ENCODE measurements at regions not wholly inside any gene's neighbourhood (a gene's known extent, or its start where the extent isn't known, plus 50 kb on each side); places are given as distances from the start of the nearest gene placed in this dataset.
"Not testable (repeated sequence)": the region's sequence is repeated elsewhere in the genome, so short reads cannot be mapped to it uniquely, and the experiment has no call there.

DNA sequence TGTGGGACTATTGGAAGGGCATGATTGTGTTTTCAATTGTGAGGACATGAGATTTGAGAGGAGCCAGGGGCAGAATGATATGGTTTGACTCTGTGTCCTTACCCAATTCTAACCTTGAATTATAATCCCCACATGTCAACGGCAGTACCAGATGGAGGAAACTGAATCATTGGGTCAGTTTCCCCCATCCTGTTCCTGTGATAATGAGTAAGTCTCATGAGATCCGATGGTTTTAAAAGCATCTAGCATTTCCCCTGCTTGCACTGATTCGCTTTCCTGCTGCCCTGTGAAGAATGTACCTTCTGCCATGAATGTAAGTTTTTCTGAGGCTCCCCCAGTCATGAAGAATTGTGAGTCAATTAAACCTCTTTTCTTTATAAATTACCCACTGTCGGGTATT is 1367.1 kb downstream of the XPNPEP1 start:
- Histone ChIP-seq H3K27ac (ENCODE audit: low read depth, low read length, severe bottlenecking) (no peak overlapping the region), H3K4me3 (ENCODE audit: extremely low read depth, insufficient read depth, low read length, poor library complexity, severe bottlenecking) (no peak overlapping the region), H3K9me3 (ENCODE audit: control insufficient read depth, low read length) (no peaks in the 10 kb centered on the region), H3K4me1 (ENCODE audit: control insufficient read depth, insufficient read depth, low read length, poor library complexity, severe bottlenecking) (no peaks in the 10 kb centered on the region), H3K36me3 (ENCODE audit: control insufficient read depth, insufficient read depth, low read length) (no peaks in the 10 kb centered on the region)
- 87 to 100% methylated on average over 1 to 3 of the region's 4 CpGs for WGBS, 2 experiments (ENCODE audit: insufficient coverage in 2 of 2)

DNA sequence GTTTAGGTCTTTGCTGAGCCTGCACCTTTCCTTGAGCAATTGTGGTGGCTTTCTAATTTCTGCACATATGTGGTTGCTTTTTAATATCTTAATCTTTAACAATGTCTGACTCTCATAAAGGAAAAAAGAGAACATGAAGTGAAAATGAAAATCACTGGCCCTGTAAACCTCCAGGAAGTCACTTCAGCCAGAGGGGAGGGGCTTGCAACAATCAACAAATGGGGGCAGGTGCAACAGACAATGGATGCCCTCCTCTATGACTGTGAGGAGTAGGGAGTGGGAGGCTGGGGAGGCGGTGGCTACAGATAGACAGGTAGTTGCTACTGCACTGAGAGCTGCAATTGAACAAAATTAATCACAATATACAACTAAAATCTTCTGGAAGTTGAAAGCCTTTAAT is 1377.4 kb downstream of the XPNPEP1 start:
- H3K4me3 ChIP-seq (ENCODE audit: extremely low read depth, insufficient read depth, low read length, poor library complexity, severe bottlenecking) = no peak overlapping the region
- H3K4me1 ChIP-seq (ENCODE audit: control insufficient read depth, insufficient read depth, low read length, poor library complexity, severe bottlenecking) = no peaks in the 10 kb centered on the region
- no peaks in the 10 kb centered on the region for H3K9me3 ChIP-seq (ENCODE audit: control insufficient read depth, low read length)
- no peaks in the 10 kb centered on the region for H3K36me3 ChIP-seq (ENCODE audit: control insufficient read depth, insufficient read depth, low read length)
- no CpG with 5 or more reads among the region's 1 CpG for WGBS, 2 experiments (ENCODE audit: insufficient coverage in 2 of 2)
- no peak overlapping the region for H3K27ac ChIP-seq (ENCODE audit: low read depth, low read length, severe bottlenecking)

DNA sequence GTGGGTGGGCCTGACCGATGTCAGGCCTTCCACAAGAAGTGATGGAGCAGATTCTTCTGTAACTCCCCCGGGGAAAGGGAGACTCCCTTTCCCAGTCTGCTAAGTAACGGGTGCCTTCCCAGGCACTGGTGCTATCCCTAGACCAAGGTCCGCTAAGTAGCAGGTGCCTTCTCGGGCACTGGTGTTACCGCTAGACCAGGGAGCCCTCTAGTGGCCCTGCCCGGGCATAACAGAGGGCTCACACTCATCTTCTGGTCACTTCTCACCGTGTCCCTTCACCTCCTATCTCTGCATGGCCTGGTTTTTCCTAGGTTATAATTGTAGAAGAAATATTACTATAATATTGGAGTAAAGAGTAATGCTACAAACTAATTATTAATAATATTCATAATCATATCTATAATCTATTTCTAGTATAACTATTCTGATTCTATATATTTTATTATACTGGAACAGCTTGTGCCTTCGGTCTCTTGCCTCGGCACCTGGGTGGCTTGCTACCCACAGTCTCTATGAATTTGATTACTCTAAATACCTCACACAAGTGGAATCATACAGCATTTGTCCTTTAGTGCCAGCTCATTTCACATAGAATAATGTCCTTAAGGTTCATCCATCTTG is 1378.7 kb downstream of the XPNPEP1 start:
- 28 to 34% methylated on average over 6 to 7 of the region's 10 CpGs for WGBS, 2 experiments (ENCODE audit: insufficient coverage in 2 of 2)
- H3K9me3 ChIP-seq (ENCODE audit: control insufficient read depth, low read length) = no peaks in the 10 kb centered on the region
- no peak overlapping the region for H3K4me3 ChIP-seq (ENCODE audit: extremely low read depth, insufficient read depth, low read length, poor library complexity, severe bottlenecking)
- no peaks in the 10 kb centered on the region for H3K4me1 ChIP-seq (ENCODE audit: control insufficient read depth, insufficient read depth, low read length, poor library complexity, severe bottlenecking)
- H3K36me3 ChIP-seq (ENCODE audit: control insufficient read depth, insufficient read depth, low read length) = no peaks in the 10 kb centered on the region
- no peak overlapping the region for H3K27ac ChIP-seq (ENCODE audit: low read depth, low read length, severe bottlenecking)

DNA sequence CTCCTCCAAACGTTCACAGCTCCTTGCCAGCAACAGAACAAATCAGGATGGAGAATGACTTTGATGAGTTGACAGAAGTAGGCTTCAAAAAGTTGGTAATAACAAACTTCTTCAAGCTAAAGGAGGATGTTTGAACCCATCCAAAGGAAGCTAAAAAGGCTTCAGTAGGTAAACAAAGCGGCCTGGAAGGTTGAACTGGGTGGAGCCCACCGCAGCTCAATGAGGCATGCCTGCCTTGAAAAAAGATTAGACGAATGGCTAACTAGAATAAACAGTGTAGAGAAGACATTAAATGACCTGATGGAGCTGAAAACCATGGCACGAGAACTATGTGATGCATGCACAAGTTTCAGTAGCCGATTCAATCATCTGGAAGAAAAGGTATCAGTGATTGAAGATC is 1369.0 kb upstream of the SORCS1 start:
- not testable (repeated sequence) for H3K4me3 ChIP-seq (ENCODE audit: extremely low read depth, insufficient read depth, low read length, poor library complexity, severe bottlenecking); H3K4me1 ChIP-seq (ENCODE audit: control insufficient read depth, insufficient read depth, low read length, poor library complexity, severe bottlenecking); H3K36me3 ChIP-seq (ENCODE audit: control insufficient read depth, insufficient read depth, low read length); H3K27ac ChIP-seq (ENCODE audit: low read depth, low read length, severe bottlenecking); H3K9me3 ChIP-seq (ENCODE audit: control insufficient read depth, low read length)
- WGBS, 2 experiments (ENCODE audit: insufficient coverage in 2 of 2) = 79 to 93% methylated on average over 5 of the region's 6 CpGs

DNA sequence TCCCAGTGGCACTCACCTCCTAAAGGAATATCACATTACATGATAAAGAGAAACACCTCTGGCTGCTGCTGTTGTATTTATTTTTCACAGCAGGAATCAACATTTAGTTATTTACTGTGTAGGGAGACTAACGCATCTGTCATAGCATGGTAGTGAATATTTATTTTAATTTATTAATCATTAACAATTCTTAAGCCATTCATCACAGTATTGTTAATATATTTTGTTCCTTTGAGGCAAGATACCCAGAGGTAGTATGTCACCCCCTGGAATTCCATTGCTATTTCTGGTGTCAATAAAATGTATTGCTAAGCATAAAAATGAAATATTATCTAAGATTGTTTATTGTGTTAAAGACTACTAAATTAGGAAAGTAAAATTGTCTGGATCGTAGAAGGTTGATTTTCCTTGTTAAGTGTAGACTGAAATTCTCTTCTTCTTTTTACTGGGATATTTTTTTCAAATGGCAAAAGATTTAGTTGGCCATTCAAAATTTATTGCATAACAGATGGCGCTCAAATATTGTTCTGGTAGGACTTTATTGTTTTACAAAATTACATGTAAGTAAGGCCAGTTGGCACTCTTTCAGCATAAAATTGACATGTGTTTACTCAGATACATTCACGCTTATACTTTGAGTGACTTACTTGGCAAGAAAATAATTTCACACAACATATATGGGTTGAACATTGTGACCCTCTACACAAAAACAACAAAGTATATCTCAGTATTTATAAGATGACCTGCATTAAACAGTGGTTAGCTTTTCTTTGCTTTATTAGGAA is 1358.7 kb upstream of the SORCS1 start:
- no peak overlapping the region for H3K4me3 ChIP-seq (ENCODE audit: extremely low read depth, insufficient read depth, low read length, poor library complexity, severe bottlenecking)
- H3K9me3 ChIP-seq (ENCODE audit: control insufficient read depth, low read length) = peaks cover 4% of the 10 kb centered on the region
- no peaks in the 10 kb centered on the region for H3K4me1 ChIP-seq (ENCODE audit: control insufficient read depth, insufficient read depth, low read length, poor library complexity, severe bottlenecking)
- 83% methylated on average over 1 of the region's 4 CpGs; no CpG with 5 or more reads in 1 of the 2 experiments for WGBS, 2 experiments (ENCODE audit: insufficient coverage in 2 of 2)
- no peak overlapping the region for H3K27ac ChIP-seq (ENCODE audit: low read depth, low read length, severe bottlenecking)
- no peaks in the 10 kb centered on the region for H3K36me3 ChIP-seq (ENCODE audit: control insufficient read depth, insufficient read depth, low read length)

DNA sequence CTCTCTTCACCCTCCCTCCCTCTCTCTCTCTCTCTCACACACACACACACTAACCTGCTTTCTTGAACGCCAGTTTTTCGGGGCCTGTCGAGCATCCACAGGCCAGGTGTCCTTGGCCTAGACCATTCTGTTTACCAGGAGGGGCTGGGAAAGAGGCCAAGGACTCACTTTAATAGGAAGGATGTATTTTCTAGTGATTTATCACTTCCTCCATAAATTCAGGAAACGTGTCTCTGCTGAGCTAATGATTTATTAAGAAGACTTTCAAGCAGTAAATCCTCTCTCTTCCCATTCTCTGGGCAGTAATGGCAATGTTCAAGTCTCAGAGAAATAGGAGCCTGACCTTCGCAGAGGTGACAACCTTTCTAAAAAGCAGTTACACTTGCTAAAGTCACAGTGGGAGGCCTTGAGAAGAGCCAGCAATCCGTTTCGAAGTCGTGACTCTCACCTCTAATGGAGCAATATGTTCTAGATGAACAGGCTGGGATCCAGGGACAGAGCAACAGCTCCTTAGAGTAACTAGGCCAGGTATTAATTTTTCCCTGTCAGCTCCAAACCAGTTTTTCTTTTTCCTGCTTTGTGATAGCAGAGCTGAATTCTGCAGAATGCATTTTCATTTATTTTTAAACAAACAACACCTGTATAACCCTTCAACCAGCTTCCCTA is 1357.5 kb upstream of the SORCS1 start:
- Histone ChIP-seq H3K36me3 (ENCODE audit: control insufficient read depth, insufficient read depth, low read length) (no peaks in the 10 kb centered on the region), H3K4me1 (ENCODE audit: control insufficient read depth, insufficient read depth, low read length, poor library complexity, severe bottlenecking) (no peaks in the 10 kb centered on the region), H3K27ac (ENCODE audit: low read depth, low read length, severe bottlenecking) (no peak overlapping the region), H3K9me3 (ENCODE audit: control insufficient read depth, low read length) (peaks cover 4% of the 10 kb centered on the region), H3K4me3 (ENCODE audit: extremely low read depth, insufficient read depth, low read length, poor library complexity, severe bottlenecking) (no peak overlapping the region)
- WGBS, 2 experiments (ENCODE audit: insufficient coverage in 2 of 2) = 37 to 73% methylated on average over 3 to 4 of the region's 8 CpGs

DNA sequence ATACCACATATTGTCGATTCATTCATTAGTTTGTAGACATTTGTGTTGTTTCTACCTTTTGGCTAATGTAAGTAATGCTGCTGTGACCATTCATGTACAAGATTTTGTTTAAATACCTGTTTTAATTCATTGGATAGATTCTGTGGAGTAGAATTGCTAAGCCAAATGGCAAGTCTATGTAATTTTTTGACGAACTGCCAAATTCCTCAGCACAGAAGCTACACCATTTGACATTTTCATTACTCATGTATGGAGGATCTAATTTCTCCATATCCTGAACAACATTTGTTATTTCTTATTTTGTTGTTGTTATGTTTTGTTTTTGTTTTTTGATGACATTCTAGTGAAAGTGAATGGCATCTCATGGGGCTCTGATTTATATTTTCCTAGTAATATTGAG is 1351.3 kb upstream of the SORCS1 start:
- Histone ChIP-seq H3K27ac (ENCODE audit: low read depth, low read length, severe bottlenecking) (no peak overlapping the region), H3K9me3 (ENCODE audit: control insufficient read depth, low read length) (peaks cover 4% of the 10 kb centered on the region), H3K36me3 (ENCODE audit: control insufficient read depth, insufficient read depth, low read length) (no peaks in the 10 kb centered on the region), H3K4me3 (ENCODE audit: extremely low read depth, insufficient read depth, low read length, poor library complexity, severe bottlenecking) (no peak overlapping the region), H3K4me1 (ENCODE audit: control insufficient read depth, insufficient read depth, low read length, poor library complexity, severe bottlenecking) (no peaks in the 10 kb centered on the region)
- WGBS, 2 experiments (ENCODE audit: insufficient coverage in 2 of 2) = 100% methylated on average over 1 of the region's 2 CpGs; no CpG with 5 or more reads in 1 of the 2 experiments

DNA sequence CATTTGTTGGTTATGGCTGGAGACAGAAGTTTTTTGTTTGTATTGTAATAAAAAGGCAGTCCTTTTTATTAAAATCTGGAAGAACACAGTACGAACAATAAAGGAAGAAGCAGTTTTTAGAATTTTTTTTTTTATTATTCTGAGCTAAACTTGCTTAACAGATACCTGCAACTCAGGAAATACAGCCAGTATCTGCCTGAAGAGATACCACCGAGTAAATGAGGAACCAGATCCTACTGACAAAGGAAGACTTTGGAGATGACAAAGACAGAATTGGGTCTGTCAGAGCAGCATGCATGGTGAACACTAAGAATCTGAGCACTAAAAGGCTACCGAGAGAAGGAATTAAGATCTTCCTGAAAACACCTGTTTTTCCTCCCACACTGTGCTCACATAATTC is 1335.9 kb upstream of the SORCS1 start:
- Histone ChIP-seq H3K4me1 (ENCODE audit: control insufficient read depth, insufficient read depth, low read length, poor library complexity, severe bottlenecking) (no peaks in the 10 kb centered on the region), H3K36me3 (ENCODE audit: control insufficient read depth, insufficient read depth, low read length) (no peaks in the 10 kb centered on the region), H3K27ac (ENCODE audit: low read depth, low read length, severe bottlenecking) (no peak overlapping the region), H3K9me3 (ENCODE audit: control insufficient read depth, low read length) (peaks cover 7% of the 10 kb centered on the region), H3K4me3 (ENCODE audit: extremely low read depth, insufficient read depth, low read length, poor library complexity, severe bottlenecking) (no peak overlapping the region)
- WGBS, 2 experiments (ENCODE audit: insufficient coverage in 2 of 2) = 94 to 100% methylated on average over 1 to 2 of the region's 3 CpGs

DNA sequence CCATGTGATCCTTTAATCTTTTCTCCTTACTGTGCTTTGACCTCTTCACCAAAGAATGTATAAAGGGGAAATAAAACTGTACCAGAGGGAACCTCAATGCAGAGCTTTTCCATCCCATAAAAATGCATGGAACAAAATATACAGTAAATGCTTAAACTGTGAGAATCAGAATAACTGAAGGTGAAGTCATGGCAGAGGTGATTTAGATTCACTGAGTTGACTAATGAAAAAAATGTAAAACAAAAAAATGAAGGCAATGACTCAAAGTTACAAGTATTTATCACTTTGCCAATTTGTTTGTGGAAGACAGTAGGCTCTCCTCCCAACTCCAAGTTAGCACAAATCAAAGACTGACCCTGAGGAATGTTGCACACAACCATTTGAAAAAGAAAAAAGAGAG is 1331.6 kb upstream of the SORCS1 start:
- H3K9me3 ChIP-seq (ENCODE audit: control insufficient read depth, low read length) = no peaks in the 10 kb centered on the region
- no peaks in the 10 kb centered on the region for H3K4me1 ChIP-seq (ENCODE audit: control insufficient read depth, insufficient read depth, low read length, poor library complexity, severe bottlenecking)
- no peak overlapping the region for H3K4me3 ChIP-seq (ENCODE audit: extremely low read depth, insufficient read depth, low read length, poor library complexity, severe bottlenecking)
- no peaks in the 10 kb centered on the region for H3K36me3 ChIP-seq (ENCODE audit: control insufficient read depth, insufficient read depth, low read length)
- H3K27ac ChIP-seq (ENCODE audit: low read depth, low read length, severe bottlenecking) = no peak overlapping the region

DNA sequence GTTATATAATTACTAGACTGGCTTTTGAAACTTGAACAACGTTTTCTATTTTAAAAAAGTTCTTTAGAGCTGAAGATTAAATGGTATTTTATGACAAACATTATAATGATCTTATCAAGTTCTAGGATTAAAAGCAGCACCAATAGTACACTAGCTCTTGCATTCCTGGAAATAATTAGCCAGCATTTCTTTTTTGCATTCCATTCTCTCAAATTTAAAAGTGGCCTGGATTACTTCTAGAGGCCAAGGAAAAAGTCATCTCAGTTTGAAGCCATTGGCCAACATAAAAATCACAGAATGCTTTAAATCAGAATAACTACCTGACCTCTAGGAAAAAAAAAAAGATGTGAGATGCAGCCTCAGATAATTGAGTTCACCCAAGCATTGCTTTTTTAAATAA is 1326.4 kb upstream of the SORCS1 start:
- H3K27ac ChIP-seq (ENCODE audit: low read depth, low read length, severe bottlenecking) = no peak overlapping the region
- no peaks in the 10 kb centered on the region for H3K36me3 ChIP-seq (ENCODE audit: control insufficient read depth, insufficient read depth, low read length)
- WGBS, 2 experiments (ENCODE audit: insufficient coverage in 2 of 2) = no CpG with 5 or more reads among the region's 1 CpG
- no peak overlapping the region for H3K4me3 ChIP-seq (ENCODE audit: extremely low read depth, insufficient read depth, low read length, poor library complexity, severe bottlenecking)
- no peaks in the 10 kb centered on the region for H3K9me3 ChIP-seq (ENCODE audit: control insufficient read depth, low read length)
- H3K4me1 ChIP-seq (ENCODE audit: control insufficient read depth, insufficient read depth, low read length, poor library complexity, severe bottlenecking) = no peaks in the 10 kb centered on the region

DNA sequence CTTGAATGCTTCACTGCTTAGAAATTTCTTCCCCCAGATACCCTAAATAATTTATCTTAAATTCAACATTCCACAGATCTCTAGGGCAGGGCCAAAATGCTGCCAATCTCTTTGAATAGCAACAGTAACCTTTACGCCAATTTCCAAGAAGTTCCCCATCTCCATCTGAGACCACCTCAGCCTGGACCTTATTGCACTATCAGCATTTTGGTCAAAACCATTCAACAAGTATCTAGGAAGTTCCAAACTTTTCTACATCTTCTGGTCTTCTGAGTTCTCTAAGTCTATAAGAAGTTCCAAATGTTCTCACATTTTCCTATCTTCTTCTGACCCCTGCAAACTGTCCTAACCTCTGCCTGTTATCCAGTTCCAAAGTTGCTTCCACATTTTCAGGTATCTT is 1306.9 kb upstream of the SORCS1 start:
- no peaks in the 10 kb centered on the region for H3K4me1 ChIP-seq (ENCODE audit: control insufficient read depth, insufficient read depth, low read length, poor library complexity, severe bottlenecking)
- no peak overlapping the region for H3K27ac ChIP-seq (ENCODE audit: low read depth, low read length, severe bottlenecking)
- 87 to 94% methylated on average over 1 of the region's 1 CpG for WGBS, 2 experiments (ENCODE audit: insufficient coverage in 2 of 2)
- H3K4me3 ChIP-seq (ENCODE audit: extremely low read depth, insufficient read depth, low read length, poor library complexity, severe bottlenecking) = no peak overlapping the region
- H3K36me3 ChIP-seq (ENCODE audit: control insufficient read depth, insufficient read depth, low read length) = no peaks in the 10 kb centered on the region
- H3K9me3 ChIP-seq (ENCODE audit: control insufficient read depth, low read length) = peaks cover 10% of the 10 kb centered on the region

All from mesodermal cell (in vitro differentiated cells).